Smooth muscle cell (in vitro differentiated cells): ENCODE measurements at regions not wholly inside any gene's neighbourhood (a gene's known extent, or its start where the extent isn't known, plus 50 kb on each side); places are given as distances from the start of the nearest gene placed in this dataset.
"Not testable (repeated sequence)": the region's sequence is repeated elsewhere in the genome, so short reads cannot be mapped to it uniquely, and the experiment has no call there.

Experiments
- DNase-seq: peaks from one replicate; lab custom pipeline; 2025; ENCODE audit not compliant: unreplicated experiment; lab: John Stamatoyannopoulos, UW
- H2AFZ ChIP-seq: fragments of 200-600 bp; sonication (generic); 2 replicates; pipeline ENCODE4 v1.6.0; 2016; ENCODE audit warnings: antibody characterized with exemption, low read depth, mild to moderate bottlenecking
- H3F3A ChIP-seq: fragments of 200-600 bp; sonication (generic); 2 replicates; pipeline ENCODE4 v1.6.0; 2017; ENCODE audit warnings: antibody characterized with exemption, low read depth
- H3K27ac ChIP-seq: fragments of 200-600 bp; sonication (generic); 2 replicates; pipeline ENCODE4 v1.5.1; 2016; ENCODE audit warnings: low read depth, mild to moderate bottlenecking
- H3K27me3 ChIP-seq: fragments of 200-600 bp; sonication (generic); 2 replicates; pipeline ENCODE4 v1.6.1; 2016; ENCODE audit warnings: low read depth, mild to moderate bottlenecking
- H3K36me3 ChIP-seq: fragments of 200-600 bp; sonication (generic); 2 replicates; pipeline ENCODE4 v1.5.1; 2016; ENCODE audit warnings: low read depth
- H3K4me1 ChIP-seq: fragments of 200-600 bp; sonication (generic); 2 replicates; pipeline ENCODE4 v1.5.1; 2016; ENCODE audit warnings: low read depth
- H3K4me2 ChIP-seq: fragments of 200-600 bp; sonication (generic); 2 replicates; pipeline ENCODE4 v1.6.0; 2016; ENCODE audit warnings: mild to moderate bottlenecking
- H3K4me3 ChIP-seq: fragments of 200-600 bp; sonication (generic); 2 replicates; pipeline ENCODE4 v1.5.1; 2016; ENCODE audit warnings: mild to moderate bottlenecking
- H3K79me2 ChIP-seq: fragments of 200-600 bp; sonication (generic); 2 replicates; pipeline ENCODE4 v1.6.0; 2016; ENCODE audit warnings: low read depth, mild to moderate bottlenecking
- H3K9ac ChIP-seq: fragments of 200-600 bp; sonication (generic); 2 replicates; pipeline ENCODE4 v1.6.0; 2016; ENCODE audit warnings: low read depth
- H3K9me3 ChIP-seq: fragments of 200-600 bp; sonication (generic); replicated peaks from 2 replicates; pipeline ENCODE4 v1.5.1; 2016; ENCODE audit warnings: low read depth
- H4K20me1 ChIP-seq: fragments of 200-600 bp; sonication (generic); 2 replicates; pipeline ENCODE4 v1.6.0; 2016; ENCODE audit warnings: low read depth
- CTCF ChIP-seq: fragments of 200-600 bp; sonication (generic); IDR thresholded peaks from 2 replicates; pipeline ENCODE4 v1.5.1; 2017; ENCODE audit warnings: borderline replicate concordance, mild to moderate bottlenecking, antibody characterized with exemption; ENCODE audit not compliant: insufficient read depth, poor library complexity, severe bottlenecking
- WGBS: methylation state at CpG from one replicate; pipeline ENCODE4 v1.1.7; 2016; ENCODE audit warnings: low lambda C conversion rate; 5-methylcytosine and 5-hydroxymethylcytosine counted together

- Histone ChIP-seq H3K79me2 (no peaks in the 10 kb centered on the region), H3K4me2 (no peak overlapping the region), H3K4me1 (no peaks in the 10 kb centered on the region), H4K20me1 (no peaks in the 10 kb centered on the region), H3K9me3 (no peaks in the 10 kb centered on the region), H2AFZ (no peak overlapping the region), H3K27me3 (peaks cover 35% of the 10 kb centered on the region), H3K27ac (no peak overlapping the region), H3F3A (no peaks in the 10 kb centered on the region), H3K36me3 (no peaks in the 10 kb centered on the region), H3K4me3 (no peak overlapping the region), H3K9ac (no peak overlapping the region)
- 75% methylated on average over 3 of the region's 3 CpGs for WGBS
- no peak for TF ChIP-seq CTCF
- DNase-seq = no peak
Measured at GRCh38 chr10:26624006-26624405, 73.5 kb upstream of the PDSS1 start.

GRCh38 chr10:26626066-26626465 is 71.4 kb upstream of the PDSS1 start:
- Histone ChIP-seq H3K27me3 (peaks cover 32% of the 10 kb centered on the region), H3K4me3 (no peak overlapping the region), H3K27ac (no peak overlapping the region), H3K4me1 (no peaks in the 10 kb centered on the region), H3K9me3 (no peaks in the 10 kb centered on the region), H4K20me1 (no peaks in the 10 kb centered on the region), H2AFZ (no peak overlapping the region), H3K9ac (no peak overlapping the region), H3K4me2 (no peak overlapping the region), H3K36me3 (no peaks in the 10 kb centered on the region), H3F3A (no peaks in the 10 kb centered on the region), H3K79me2 (no peaks in the 10 kb centered on the region)
- no peak for TF ChIP-seq CTCF
- 53% methylated on average over 3 of the region's 3 CpGs for WGBS
- no peak for DNase-seq

GRCh38 chr10:26627324-26627723 is 70.2 kb upstream of the PDSS1 start:
- Histone ChIP-seq H3K36me3 (no peaks in the 10 kb centered on the region), H3K27me3 (peaks cover 19% of the 10 kb centered on the region), H3K4me3 (no peak overlapping the region), H3K9ac (no peak overlapping the region), H3K79me2 (no peaks in the 10 kb centered on the region), H2AFZ (no peak overlapping the region), H3K4me1 (no peaks in the 10 kb centered on the region), H3K4me2 (no peak overlapping the region), H4K20me1 (no peaks in the 10 kb centered on the region), H3K27ac (no peak overlapping the region), H3F3A (no peaks in the 10 kb centered on the region), H3K9me3 (no peaks in the 10 kb centered on the region)
- DNase-seq = no peak
- TF ChIP-seq CTCF = no peak
- 32% methylated on average over 3 of the region's 3 CpGs for WGBS

- no peak overlapping the region for H3K27ac ChIP-seq
- 60% methylated on average over 2 of the region's 2 CpGs for WGBS
- no peak for TF ChIP-seq CTCF
- H4K20me1 ChIP-seq = no peaks in the 10 kb centered on the region
- no peaks in the 10 kb centered on the region for H3F3A ChIP-seq
- H3K79me2 ChIP-seq = no peaks in the 10 kb centered on the region
- H2AFZ ChIP-seq = no peak overlapping the region
- H3K9ac ChIP-seq = no peak overlapping the region
- H3K4me1 ChIP-seq = no peaks in the 10 kb centered on the region
- peaks cover 12% of the 10 kb centered on the region for H3K27me3 ChIP-seq
- no peaks in the 10 kb centered on the region for H3K36me3 ChIP-seq
- H3K4me2 ChIP-seq = no peak overlapping the region
- no peaks in the 10 kb centered on the region for H3K9me3 ChIP-seq
- H3K4me3 ChIP-seq = no peak overlapping the region
- DNase-seq = no peak
Measured at GRCh38 chr10:26628395-26628794, 69.1 kb upstream of the PDSS1 start.

- H4K20me1 ChIP-seq, H3K27ac ChIP-seq, H3F3A ChIP-seq, H3K9ac ChIP-seq, H3K79me2 ChIP-seq, H3K36me3 ChIP-seq, H3K4me2 ChIP-seq, DNase-seq, H3K9me3 ChIP-seq, H3K4me1 ChIP-seq, H3K27me3 ChIP-seq, H3K4me3 ChIP-seq, H2AFZ ChIP-seq: not testable (repeated sequence)
- 90% methylated on average over 3 of the region's 3 CpGs for WGBS
Measured at GRCh38 chr10:26632171-26632570, 65.3 kb upstream of the PDSS1 start.

- H2AFZ ChIP-seq, H3K27me3 ChIP-seq, DNase-seq, H3K4me1 ChIP-seq, H3K27ac ChIP-seq, H4K20me1 ChIP-seq, H3K79me2 ChIP-seq, H3K4me3 ChIP-seq, H3K9me3 ChIP-seq, H3K4me2 ChIP-seq, H3F3A ChIP-seq, H3K9ac ChIP-seq, H3K36me3 ChIP-seq: not testable (repeated sequence)
Measured at GRCh38 chr10:26634111-26634510, 63.4 kb upstream of the PDSS1 start.
